Occipital lobe (tissue), 2 donors: ENCODE measurements at regions not wholly inside any gene's neighbourhood (a gene's known extent, or its start where the extent isn't known, plus 50 kb on each side); places are given as distances from the start of the nearest gene placed in this dataset. TPM values are rescaled to one million over a fixed set of nuclear protein-coding genes. Genes with fewer than 3 reads are reported as not detected.
"Not testable (repeated sequence)": the region's sequence is repeated elsewhere in the genome, so short reads cannot be mapped to it uniquely, and the experiment has no call there.

Experiments
- DNase-seq: peaks from one replicate; lab custom pipeline; 2025; lab: John Stamatoyannopoulos, UW
- small RNA-seq: library from RNA; depleted of rRNA; stranded (forward); fragments of <200 nt; gene quantifications from one replicate; pipeline ENCODE3, GENCODE V24; 2014

DNA sequence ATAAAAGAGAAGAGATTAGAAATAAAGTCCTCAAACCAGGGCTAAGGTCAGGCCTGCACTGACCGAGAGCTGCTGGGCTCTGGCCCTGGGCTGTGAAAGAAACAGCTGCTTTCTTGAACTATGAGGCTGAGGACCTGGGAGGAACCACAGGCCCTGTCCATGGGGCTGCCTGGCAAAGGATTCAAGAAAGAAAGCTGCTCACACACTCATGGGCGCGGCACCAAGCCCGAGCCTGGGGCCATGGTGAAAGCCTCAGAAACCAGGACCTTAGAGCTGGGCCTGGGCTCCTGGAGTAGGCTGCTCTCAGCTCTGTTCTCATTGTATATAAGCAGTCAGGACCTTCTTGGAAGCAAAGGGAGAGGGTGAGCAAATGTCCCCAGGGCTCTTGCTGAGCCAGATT lies 601.9 kb downstream of the RPIA start:
- DNase-seq: not testable (repeated sequence)

GRCh38 chr2:89294335-89294734 lies 602.9 kb downstream of the RPIA start:
- DNase-seq: not testable (repeated sequence)

GRCh38 chr2:89296820-89297398 lies 605.4 kb downstream of the RPIA start:
- not testable (repeated sequence) for DNase-seq

DNA sequence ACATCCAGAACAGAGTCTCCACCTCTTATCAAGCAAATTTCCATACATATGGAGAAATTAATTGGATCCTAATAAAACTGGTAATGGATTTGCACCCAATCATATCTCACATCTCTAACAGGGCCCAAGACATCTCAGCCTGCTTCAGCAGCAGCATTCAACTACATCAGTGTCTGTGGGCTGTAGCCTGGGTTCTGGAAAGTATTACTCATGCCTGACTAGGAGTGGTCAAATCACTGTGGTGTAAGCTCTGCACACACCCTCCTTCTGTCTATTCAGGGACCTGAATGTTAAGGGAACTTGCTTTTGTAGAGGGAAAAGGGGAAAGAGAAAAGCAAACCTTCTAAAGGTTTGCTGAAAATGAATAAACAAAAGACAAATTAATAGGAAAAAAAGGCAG lies 607.7 kb downstream of the RPIA start:
- not testable (repeated sequence) for DNase-seq

DNA sequence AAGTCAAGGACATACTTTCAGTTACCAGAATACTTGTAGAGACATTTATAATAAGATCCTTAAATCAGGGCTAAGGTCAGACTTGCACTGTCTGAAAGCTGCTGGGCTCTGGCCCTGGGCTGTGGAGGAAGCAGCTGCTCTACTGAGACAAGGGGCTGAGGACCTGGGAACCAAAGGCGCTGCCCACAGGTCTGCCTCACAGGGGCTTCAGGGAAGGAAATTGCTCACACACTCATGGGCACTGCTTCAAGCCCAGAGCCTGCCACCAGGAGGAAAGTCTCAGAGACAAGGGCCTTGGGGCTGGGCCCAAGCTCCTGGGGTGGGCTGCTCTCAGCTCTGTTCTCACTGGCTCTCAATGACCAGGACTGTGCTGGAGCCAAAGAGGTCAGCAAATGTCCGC lies 614.1 kb downstream of the RPIA start:
- not testable (repeated sequence) for DNase-seq

DNA sequence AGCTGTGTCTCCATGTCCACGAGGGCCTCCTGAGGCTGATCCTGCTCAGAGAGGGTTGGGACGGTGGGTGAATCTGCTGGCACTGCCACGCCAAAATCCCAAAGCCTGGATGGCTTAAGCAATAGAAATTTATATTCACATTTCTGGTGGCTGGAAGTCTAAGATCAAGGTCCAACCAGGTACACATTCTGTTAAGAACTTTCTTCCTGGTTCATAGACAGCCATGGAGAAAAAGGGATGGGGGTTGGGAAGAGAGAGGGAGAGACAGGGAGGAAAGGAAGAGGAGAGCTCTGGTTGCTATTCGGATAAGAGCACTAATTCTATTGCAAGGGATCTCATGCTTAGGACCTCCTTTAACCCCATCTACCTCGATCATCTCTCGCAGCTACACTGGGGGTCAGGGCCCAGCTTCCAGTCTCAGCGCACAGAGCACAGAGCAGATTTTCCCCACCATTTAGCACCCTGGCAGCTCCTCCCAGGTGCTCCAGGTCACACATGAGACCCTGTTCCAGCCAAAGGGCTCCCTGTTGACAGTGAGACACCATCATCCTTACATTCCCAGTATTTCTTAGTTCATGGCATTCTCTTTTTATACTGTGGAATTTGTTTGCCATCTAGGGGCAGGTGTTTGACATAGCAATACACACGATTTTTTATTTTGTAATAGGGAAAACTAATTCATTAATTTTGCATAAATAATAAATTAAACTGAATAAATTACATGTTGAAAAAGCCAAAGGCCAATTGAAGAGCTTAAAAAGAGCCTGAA lies 615.6 kb downstream of the RPIA start:
- DNase-seq: not testable (repeated sequence)

- DNase-seq: not testable (repeated sequence)
Measured at GRCh38 chr2:89318990-89319389, 627.5 kb downstream of the RPIA start.

DNA sequence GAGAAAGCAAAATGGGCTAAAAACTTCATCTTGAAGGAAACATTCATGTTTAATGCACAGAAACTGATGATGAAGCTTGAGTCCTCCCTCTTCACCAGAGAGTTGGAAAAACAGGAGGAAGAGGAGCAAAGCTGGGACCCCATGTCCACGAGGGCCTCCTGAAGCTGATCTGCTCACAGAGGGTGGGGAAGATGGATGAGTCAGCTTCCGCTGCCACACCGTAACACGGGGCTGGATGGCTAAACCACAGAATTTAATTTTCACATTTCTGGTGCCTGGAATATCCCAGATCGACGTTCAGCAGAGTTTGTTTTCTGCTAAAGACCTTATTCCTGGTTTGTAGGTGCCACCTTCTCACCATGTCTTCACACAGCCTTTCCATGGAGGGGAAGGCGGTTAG lies 634.4 kb downstream of the RPIA start:
- DNase-seq: not testable (repeated sequence)

DNA sequence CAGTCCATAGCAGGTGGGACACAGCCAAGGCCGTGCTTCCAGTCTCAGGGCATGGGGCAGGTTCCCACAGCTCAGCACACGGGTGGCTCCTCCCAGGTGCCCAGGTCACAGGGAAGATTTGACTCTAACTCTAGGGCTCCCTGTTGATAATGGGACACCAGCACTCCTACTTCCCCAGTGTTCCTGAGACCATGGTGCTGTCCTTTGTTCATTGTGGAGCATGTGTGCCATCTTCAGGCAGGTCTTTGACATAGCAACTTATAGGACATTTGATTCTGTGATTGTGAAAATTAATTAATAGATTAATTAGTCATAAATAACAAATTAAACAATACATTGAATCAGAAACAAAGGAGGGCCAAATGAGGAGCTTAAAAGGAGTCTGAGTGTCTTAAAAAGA lies 635.0 kb downstream of the RPIA start:
- DNase-seq: not testable (repeated sequence)

DNA sequence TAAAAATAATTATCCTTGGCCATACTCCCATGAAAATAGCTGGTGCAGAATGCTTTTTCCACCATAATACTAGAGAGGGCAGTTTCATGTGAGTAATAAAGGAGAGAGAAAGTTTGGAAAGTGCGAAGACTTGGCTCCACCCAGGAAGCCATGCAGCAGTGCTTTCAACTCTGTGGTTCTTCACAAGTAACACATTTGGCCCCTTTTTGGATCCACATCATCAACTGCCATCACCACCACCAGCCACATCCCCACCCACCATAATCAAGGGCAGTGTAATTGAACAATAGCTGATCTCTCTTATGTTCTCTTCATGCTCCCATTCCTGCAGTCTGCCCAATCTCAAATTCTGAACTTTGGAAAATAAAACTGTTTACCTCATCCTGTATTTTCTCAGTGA lies 637.3 kb downstream of the RPIA start:
- DNase-seq: not testable (repeated sequence)

Small RNA genes lying in the stretch of these regions (small RNA-seq; reads per million reads assigned to genes)
- gene IGKJ1 (not detected), gene IGKJ3 (not detected), gene IGKJ4 (not detected), gene IGKJ5 (not detected), gene IGKV1-35 (not detected), gene IGKV2-19 (not detected), gene IGKV2-36 (not detected), gene IGKV2-38 (not detected), gene IGKV3-25 (not detected), gene IGKV7-3 (not detected), gene MIR4436A (not detected)
